GM21526 (cell line): ENCODE measurements at regions not wholly inside any gene's neighbourhood (a gene's known extent, or its start where the extent isn't known, plus 50 kb on each side); places are given as distances from the start of the nearest gene placed in this dataset.

ENCODE experiments used
- ATAC-seq: cut with Tn5 transposase; IDR thresholded peaks from one replicate; pipeline ENCODE4 v1.9.1; 2021; ENCODE audit warnings: moderate library complexity; ENCODE audit not compliant: unreplicated experiment, low FRiP score

DNA sequence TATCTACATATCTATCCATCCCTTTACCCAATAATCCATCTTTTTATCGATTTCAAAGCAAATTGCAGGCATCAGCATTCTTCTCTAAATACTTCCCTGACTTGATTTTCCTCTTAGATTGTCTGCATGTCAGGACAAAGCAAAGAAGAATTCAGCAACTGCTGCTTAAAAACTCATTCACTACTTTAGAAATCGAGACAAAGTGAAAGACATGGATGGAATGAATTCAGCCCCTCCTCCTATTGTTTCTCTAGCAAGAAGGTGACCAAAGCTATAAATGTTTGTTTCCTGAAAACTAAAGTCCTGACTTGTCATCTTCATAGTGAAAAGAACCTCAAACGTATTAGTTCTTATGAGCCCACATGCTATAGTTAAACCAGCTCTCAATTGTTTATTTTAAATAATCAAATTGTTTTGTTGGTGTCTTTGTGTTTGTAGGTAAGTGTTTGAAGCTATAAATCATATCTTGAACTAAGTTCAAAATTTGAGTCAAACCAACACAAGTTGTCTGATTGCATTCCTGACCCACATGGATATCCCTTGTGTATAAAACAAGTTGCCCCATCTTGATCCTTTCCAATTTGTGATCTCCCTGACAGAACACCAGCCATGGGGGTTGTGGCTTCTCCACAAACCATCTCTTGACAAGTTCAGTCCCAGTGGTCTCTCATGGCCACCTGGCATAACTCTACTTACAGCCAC is 58.6 kb upstream of the ARHGAP5 start:
- no peak for ATAC-seq

- no peak for ATAC-seq
Observed at GRCh38 chr14:32019276-32019675, 57.8 kb upstream of the ARHGAP5 start.

DNA sequence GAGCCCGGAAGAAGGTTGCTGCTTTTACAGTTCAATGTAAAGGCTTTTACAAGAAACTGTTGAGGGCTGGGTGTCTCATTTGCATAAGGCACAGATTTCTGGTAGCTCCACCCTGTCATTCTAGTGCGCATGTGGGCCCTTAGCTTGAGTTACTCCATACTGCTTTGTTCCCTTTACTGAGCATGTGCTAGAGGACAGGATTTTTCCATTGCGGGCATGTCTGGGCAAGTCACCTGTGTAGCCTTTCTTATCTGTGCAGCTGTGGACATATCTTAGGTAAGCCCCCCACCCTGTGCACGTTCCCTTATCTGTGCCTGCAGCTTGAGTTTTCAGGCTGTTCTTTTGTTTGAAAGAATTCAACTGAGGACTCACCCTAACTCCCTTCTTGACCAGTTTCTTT is 56.2 kb upstream of the ARHGAP5 start:
- no peak for ATAC-seq

- ATAC-seq: no peak
Observed at GRCh38 chr14:32021341-32021740, 55.8 kb upstream of the ARHGAP5 start.

DNA sequence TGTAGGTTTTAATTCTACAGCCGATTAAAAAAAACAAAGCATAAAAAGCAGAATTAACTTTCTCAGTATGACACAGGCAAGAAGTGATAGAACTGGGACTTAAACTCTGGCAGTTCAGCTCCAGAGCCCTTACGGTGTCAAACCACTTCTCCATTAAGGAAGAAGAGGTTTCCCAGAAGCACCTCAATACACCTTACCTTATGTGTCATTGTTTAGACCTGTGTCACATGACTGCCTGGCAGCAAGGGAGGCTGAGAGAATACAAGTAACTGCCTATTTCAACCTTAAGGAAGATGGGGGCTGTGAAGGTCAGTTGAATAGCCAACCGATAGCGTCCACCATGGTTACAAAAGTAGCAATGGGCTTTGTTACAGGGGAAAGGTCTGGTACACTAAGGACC is 54.6 kb upstream of the ARHGAP5 start:
- no peak for ATAC-seq

- ATAC-seq: no peak
Observed at GRCh38 chr14:32022938-32023466, 54.1 kb upstream of the ARHGAP5 start.

DNA sequence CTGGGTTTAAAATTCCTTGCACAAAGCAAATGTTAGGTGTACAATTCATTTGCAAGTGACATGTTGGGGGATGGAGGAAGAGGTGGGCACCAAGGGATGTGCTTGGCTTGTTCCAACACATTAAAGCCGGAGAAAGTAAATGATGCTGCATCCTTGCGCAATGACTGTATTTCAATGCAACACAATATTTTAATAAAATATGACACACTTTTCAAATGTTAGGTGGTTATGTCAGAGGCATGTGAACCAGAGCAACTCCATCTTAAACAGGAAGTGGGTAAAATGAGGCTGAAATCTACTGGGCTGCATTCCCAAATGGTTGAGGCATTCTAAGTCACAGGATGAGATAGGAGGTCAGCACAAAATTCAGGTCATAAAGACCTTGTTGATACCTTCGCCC is 53.6 kb upstream of the ARHGAP5 start:
- ATAC-seq: no peak

DNA sequence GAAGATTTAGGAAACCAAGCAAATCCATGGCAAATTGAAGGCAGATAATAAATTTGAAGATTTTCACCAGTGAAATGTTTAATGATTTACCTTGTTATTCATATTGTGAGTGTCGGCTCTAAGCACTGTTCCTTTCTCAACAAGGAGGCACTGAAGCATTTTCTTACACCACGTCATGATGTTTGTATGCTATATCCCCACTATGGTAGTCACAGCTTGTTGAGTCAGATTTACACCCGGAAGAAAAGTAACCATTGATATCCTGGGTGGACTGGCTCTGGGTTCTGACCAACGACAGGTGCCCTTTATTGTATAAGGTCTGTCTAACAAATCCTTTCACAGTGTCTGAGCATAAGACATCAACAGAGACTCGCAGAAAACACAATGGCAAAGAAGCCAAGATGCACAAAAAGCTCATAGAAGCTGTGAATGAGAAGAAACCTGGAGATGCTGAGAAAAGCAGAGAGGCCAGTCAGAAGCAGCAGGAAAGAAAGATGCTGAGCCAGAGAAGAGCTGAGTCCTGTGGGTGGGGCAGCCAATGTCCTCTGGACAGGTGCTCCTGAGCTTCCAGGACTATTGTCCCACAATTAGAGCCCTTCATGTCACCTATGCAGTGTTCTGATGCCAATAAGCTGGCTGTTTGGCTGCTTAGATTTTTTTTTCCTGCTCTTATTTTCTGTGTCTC is 49.7 kb upstream of the ARHGAP5 start:
- no peak for ATAC-seq
